Stomach (tissue), 8 donors: ENCODE measurements at regions not wholly inside any gene's neighbourhood (a gene's known extent, or its start where the extent isn't known, plus 50 kb on each side); places are given as distances from the start of the nearest gene placed in this dataset.
"Not testable (repeated sequence)": the region's sequence is repeated elsewhere in the genome, so short reads cannot be mapped to it uniquely, and the experiment has no call there.

Experiments used
- DNase-seq, 2 donors: peaks; one replicate each; pipeline versions ENCODE4 v3.0.0 to v3.0.0-alpha.2; 2013 to 2019
- H3K27ac ChIP-seq, 5 donors: fragments of 200-600 bp in 4 of 5; sonication (generic) in 4 of 5; one replicate each; pipeline ENCODE4 v1.5.1; 2013 to 2019; ENCODE audit warnings: mild to moderate bottlenecking in 1 of 5, moderate library complexity in 1 of 5
- H3K27me3 ChIP-seq, 3 donors: fragments of 200-600 bp; sonication (generic); one replicate each; pipeline ENCODE4 v1.5.1; 2017 to 2019; ENCODE audit warnings: mixed run types in 1 of 3
- H3K36me3 ChIP-seq, 4 donors: fragments of 200-600 bp; sonication (generic); 1 replicate in 3 of 4; 2 replicates in 1 of 4; pipeline ENCODE4 v1.5.1; 2016 to 2019
- H3K4me1 ChIP-seq, 4 donors: fragments of 200-600 bp; sonication (generic); one replicate each; pipeline ENCODE4 v1.5.1; 2016 to 2019
- H3K4me3 ChIP-seq, 4 donors: fragments of 200-600 bp; sonication (generic) in 3 of 4; one replicate each; pipeline ENCODE4 v1.5.1; 2016 to 2019; ENCODE audit warnings: mild to moderate bottlenecking in 1 of 4
- H3K9me3 ChIP-seq, 4 donors: fragments of 200-600 bp; sonication (generic); one replicate each; pipeline ENCODE4 v1.5.1; 2016 to 2019
- CTCF ChIP-seq, 7 experiments: fragments of 450-650 bp in 4 of 7; fragments of 200-600 bp in 3 of 7; sonication (generic) in 3 of 7; IDR thresholded peaks; one replicate each; pipeline ENCODE4 v1.5.1; 2016 to 2019; ENCODE audit warnings: antibody characterized with exemption in 7 of 7, control low read depth in 2 of 7, mild to moderate bottlenecking in 1 of 7
- EP300 ChIP-seq: sonication (generic); formaldehyde crosslinking; IDR thresholded peaks from one replicate; pipeline ENCODE4 v1.6.1; 2017; ENCODE audit warnings: antibody characterized with exemption
- POLR2A ChIP-seq, 4 donors: fragments of 450-650 bp; IDR thresholded peaks; one replicate each; pipeline ENCODE4 v1.6.1; 2016; ENCODE audit warnings: antibody characterized with exemption in 4 of 4, control low read depth in 2 of 4, mild to moderate bottlenecking in 1 of 4, moderate library complexity in 1 of 4
- POLR2AphosphoS5 ChIP-seq, 3 donors: sonication (generic); formaldehyde crosslinking; IDR thresholded peaks; one replicate each; pipeline ENCODE4 v1.6.1; 2016; ENCODE audit warnings: antibody characterized with exemption in 3 of 3
- WGBS, 5 donors: extraction: QIAGEN DNeasy Blood & Tissue Kit in 3 of 5; methylation state at CpG; one replicate each; pipeline versions ENCODE4 v1.1.5 to v1.1.7; 2013 to 2018; 5-methylcytosine and 5-hydroxymethylcytosine counted together
- intact Hi-C: fragments of 100-400 bp; cut with DNase I; formaldehyde crosslinking; loops from one replicate; pipeline ENCODE4 v1.15.1; 2023; ENCODE audit warnings: low total_unique reads
- donor health status: healthy with polysubstance abuse.
- donor health status: Bipolar disorder and iron deficiency.
- donor health status: healthy.

DNA sequence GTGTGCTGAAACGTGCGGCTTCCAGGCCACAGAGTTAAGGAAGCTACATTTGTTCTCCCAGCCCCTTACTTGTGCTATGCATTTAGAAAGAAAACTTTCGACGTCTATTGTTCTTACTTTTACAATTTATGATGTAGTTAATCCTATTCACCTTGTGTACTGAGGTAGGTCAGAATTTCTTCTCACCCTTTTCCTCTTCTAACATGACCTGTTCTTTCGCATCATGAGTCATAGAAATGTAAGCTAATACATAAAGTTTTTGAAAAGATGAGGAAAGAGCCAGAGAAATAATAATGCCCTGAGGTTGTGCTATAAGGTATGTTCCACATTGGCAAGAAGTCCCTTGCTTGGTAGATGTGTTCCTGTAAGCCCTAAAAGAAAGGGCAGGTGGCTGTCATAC is 298.3 kb downstream of the TRIML1 start:
- H3K27ac ChIP-seq = no peak overlapping the region
- H3K4me3 ChIP-seq = no peak overlapping the region
- no peak for TF ChIP-seq CTCF (IDR thresholded peaks at IDR 0.05)
- TF ChIP-seq POLR2A (IDR thresholded peaks at IDR 0.05) = no peak
- TF ChIP-seq POLR2AphosphoS5 (IDR thresholded peaks at IDR 0.05) = no peak
- TF ChIP-seq EP300 = no peak
- H3K27me3 ChIP-seq = no peaks in the 10 kb centered on the region
- intact Hi-C loops = no loop called here
- WGBS, 5 donors = 69 to 80% (median 76%) methylated on average over 5 of the region's 5 CpGs
- DNase-seq = peak in 1 of 2 donors; percentile 12
- no peaks in the 10 kb centered on the region for H3K36me3 ChIP-seq
- H3K9me3 ChIP-seq = no peaks in the 10 kb centered on the region
- no peaks in the 10 kb centered on the region for H3K4me1 ChIP-seq

- H3K27me3 ChIP-seq, H3K27ac ChIP-seq, H3K4me3 ChIP-seq, intact Hi-C loops, H3K9me3 ChIP-seq, H3K4me1 ChIP-seq, H3K36me3 ChIP-seq: not testable (repeated sequence)
- peak in 1 of 2 donors; percentile 53 for DNase-seq
- 64 to 76% (median 73%) methylated on average over 5 of the region's 5 CpGs for WGBS, 5 donors
These were observed 299.2 kb downstream of the TRIML1 start for GRCh38 chr4:188438391-188438824.

- Histone ChIP-seq H3K27ac (no peak overlapping the region), H3K4me3 (no peak overlapping the region), H3K9me3 (no peaks in the 10 kb centered on the region), H3K36me3 (no peaks in the 10 kb centered on the region), H3K4me1 (no peaks in the 10 kb centered on the region), H3K27me3 (no peaks in the 10 kb centered on the region)
- intact Hi-C loops = no loop called here
- TF ChIP-seq POLR2AphosphoS5 (IDR thresholded peaks at IDR 0.05) = no peak
- TF ChIP-seq CTCF (IDR thresholded peaks at IDR 0.05) = no peak
- peak; percentile 32 to 81 for DNase-seq
- 55 to 63% (median 61%) methylated on average over 6 of the region's 6 CpGs for WGBS, 5 donors
These were observed 300.5 kb downstream of the TRIML1 start for GRCh38 chr4:188439641-188440311.

- Histone ChIP-seq H3K27ac (no peak overlapping the region), H3K27me3 (no peaks in the 10 kb centered on the region), H3K4me3 (no peak overlapping the region), H3K4me1 (no peaks in the 10 kb centered on the region), H3K9me3 (no peaks in the 10 kb centered on the region), H3K36me3 (no peaks in the 10 kb centered on the region)
- no peak for DNase-seq
- intact Hi-C loops = no loop called here
- TF ChIP-seq EP300 = no peak
- no peak for TF ChIP-seq CTCF (IDR thresholded peaks at IDR 0.05)
- no peak for TF ChIP-seq POLR2AphosphoS5 (IDR thresholded peaks at IDR 0.05)
- no peak for TF ChIP-seq POLR2A (IDR thresholded peaks at IDR 0.05)
- 76 to 87% (median 86%) methylated on average over 4 of the region's 4 CpGs for WGBS, 5 donors
These were observed 305.3 kb downstream of the TRIML1 start for GRCh38 chr4:188444500-188444899.

- H3K4me3 ChIP-seq, H3K4me1 ChIP-seq, DNase-seq, H3K9me3 ChIP-seq, intact Hi-C loops, H3K27me3 ChIP-seq, H3K27ac ChIP-seq, H3K36me3 ChIP-seq: not testable (repeated sequence)
- 18 to 67% (median 44%) methylated on average over 2 to 4 of the region's 4 CpGs for WGBS, 5 donors
These were observed 309.8 kb downstream of the TRIML1 start for GRCh38 chr4:188448996-188449395.
